Heart left ventricle (tissue), 13 donors: ENCODE measurements at regions not wholly inside any gene's neighbourhood (a gene's known extent, or its start where the extent isn't known, plus 50 kb on each side); places are given as distances from the start of the nearest gene placed in this dataset.

Source experiments
- POLR2A ChIP-seq, 2 donors: fragments of 450-650 bp; IDR thresholded peaks; one replicate each; pipeline ENCODE4 v1.6.1; 2017; ENCODE audit warnings: antibody characterized with exemption in 2 of 2, mild to moderate bottlenecking in 2 of 2, moderate library complexity in 2 of 2
- TF ChIP-seq, protein P1 (sequence below), 12 donors: fragments of 200-600 bp; sonication (generic) in 4 of 12; IDR thresholded peaks; one replicate each; pipeline versions ENCODE4 v1.5.0 to v1.8.0; 2018 to 2022; ENCODE audit warnings: antibody characterized with exemption in 12 of 12, mild to moderate bottlenecking in 5 of 12
- donor health status: ischemic (EF 13 %, LVEDD 7.1; RV severe dilation, severe dysfunction).
- donor health status: DM: no; HTN: yes; CAD: no.
- donor health status: DM: no; HTN: no; CAD: no.
- donor health status: ischemic (EF 25% LVEDD 6.9; RV normal size, moderate dysfunction).
- donor health status: ischemic (EF 25% LVEDD 5.7; RV mildly dilated, moderate dysfunction).
- donor health status: ischemic (EF 35%, LVEDD 5.7; RV mildly dilated, moderate dysfunction).
- donor health status: nonischemic (EF 11% LVEDD 7.7; RV severe dilation, severe dysfunction).
- donor health status: DM: yes; HTN: yes; CAD: no.
- donor health status: PGD.
- donor health status: ischemic (EF 29% LVEDD 5.4; RV normal size, mild dysfunction).
- donor health status: nonischemic (EF 23%, LVEDD 6.1; RV moderate dilation, normal function).

DNA sequence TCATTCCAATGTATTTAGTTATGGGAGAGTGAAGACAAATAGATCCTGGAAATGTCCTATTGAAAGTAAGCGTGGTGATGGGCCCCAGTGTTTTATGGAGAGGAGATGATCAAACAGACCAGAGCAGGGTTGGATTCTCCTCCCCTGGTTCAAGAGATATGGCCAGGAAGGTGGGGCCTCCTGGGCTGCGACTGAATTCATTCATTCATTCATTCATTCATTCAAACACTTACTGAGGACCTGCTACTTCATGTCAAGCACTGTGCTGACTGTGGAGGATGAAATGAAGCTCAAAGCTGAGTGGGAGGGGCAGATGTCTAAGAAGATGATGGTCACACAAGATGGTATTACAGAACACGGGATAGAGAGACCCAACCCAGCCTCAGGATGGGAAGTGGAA is 71.5 kb upstream of the TNR start:
- TF ChIP-seq, protein P1, sequence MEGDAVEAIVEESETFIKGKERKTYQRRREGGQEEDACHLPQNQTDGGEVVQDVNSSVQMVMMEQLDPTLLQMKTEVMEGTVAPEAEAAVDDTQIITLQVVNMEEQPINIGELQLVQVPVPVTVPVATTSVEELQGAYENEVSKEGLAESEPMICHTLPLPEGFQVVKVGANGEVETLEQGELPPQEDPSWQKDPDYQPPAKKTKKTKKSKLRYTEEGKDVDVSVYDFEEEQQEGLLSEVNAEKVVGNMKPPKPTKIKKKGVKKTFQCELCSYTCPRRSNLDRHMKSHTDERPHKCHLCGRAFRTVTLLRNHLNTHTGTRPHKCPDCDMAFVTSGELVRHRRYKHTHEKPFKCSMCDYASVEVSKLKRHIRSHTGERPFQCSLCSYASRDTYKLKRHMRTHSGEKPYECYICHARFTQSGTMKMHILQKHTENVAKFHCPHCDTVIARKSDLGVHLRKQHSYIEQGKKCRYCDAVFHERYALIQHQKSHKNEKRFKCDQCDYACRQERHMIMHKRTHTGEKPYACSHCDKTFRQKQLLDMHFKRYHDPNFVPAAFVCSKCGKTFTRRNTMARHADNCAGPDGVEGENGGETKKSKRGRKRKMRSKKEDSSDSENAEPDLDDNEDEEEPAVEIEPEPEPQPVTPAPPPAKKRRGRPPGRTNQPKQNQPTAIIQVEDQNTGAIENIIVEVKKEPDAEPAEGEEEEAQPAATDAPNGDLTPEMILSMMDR (IDR thresholded peaks at IDR 0.05): no peak
- no peak for TF ChIP-seq POLR2A (IDR thresholded peaks at IDR 0.05)
